GM18505 (cell line): ENCODE measurements at regions not wholly inside any gene's neighbourhood (a gene's known extent, or its start where the extent isn't known, plus 50 kb on each side); places are given as distances from the start of the nearest gene placed in this dataset.
"Not testable (repeated sequence)": the region's sequence is repeated elsewhere in the genome, so short reads cannot be mapped to it uniquely, and the experiment has no call there.

Experiments used
- ATAC-seq: cut with Tn5 transposase; IDR thresholded peaks from one replicate; pipeline ENCODE4 v1.9.1; 2021; ENCODE audit not compliant: unreplicated experiment
- POLR2A ChIP-seq: IDR thresholded peaks from 4 replicates; pipeline ENCODE4 v1.6.1; 2011; ENCODE audit warnings: borderline replicate concordance; ENCODE audit not compliant: insufficient read depth, insufficient read length; ENCODE audit errors: extremely low read depth

GRCh38 chr3:175985781-175986180, 1126.6 kb downstream of the NAALADL2 start:
- no peak for ATAC-seq
- TF ChIP-seq POLR2A = no peak

- no peak for ATAC-seq
- TF ChIP-seq POLR2A = no peak
Measured at GRCh38 chr3:175983379-175983778, 1124.2 kb downstream of the NAALADL2 start.

- no peak for TF ChIP-seq POLR2A
Measured at GRCh38 chr3:175980486-175981090, 1121.5 kb downstream of the NAALADL2 start.

GRCh38 chr3:175977968-175978752, 1119.0 kb downstream of the NAALADL2 start:
- no peak for TF ChIP-seq POLR2A
- no peak for ATAC-seq

More at GRCh38 chr3:175980486-175981090, 1121.5 kb downstream of the NAALADL2 start:
- no peak for ATAC-seq

GRCh38 chr3:175969456-175969855, 1110.3 kb downstream of the NAALADL2 start:
- ATAC-seq = no peak
- TF ChIP-seq POLR2A = no peak

- no peak for TF ChIP-seq POLR2A
- no peak for ATAC-seq
Measured at GRCh38 chr3:175965036-175965435, 1105.9 kb downstream of the NAALADL2 start.

- no peak for TF ChIP-seq POLR2A
- peak; percentile 74 for ATAC-seq
Measured at GRCh38 chr3:175957427-175957826, 1098.3 kb downstream of the NAALADL2 start.

- TF ChIP-seq POLR2A = no peak
- ATAC-seq = no peak
Measured at GRCh38 chr3:175956964-175957363, 1097.8 kb downstream of the NAALADL2 start.

- no peak for ATAC-seq
- no peak for TF ChIP-seq POLR2A
Measured at GRCh38 chr3:175951047-175951694, 1092.0 kb downstream of the NAALADL2 start.

- TF ChIP-seq POLR2A = no peak
- ATAC-seq = no peak
Measured at GRCh38 chr3:175948041-175948440, 1088.9 kb downstream of the NAALADL2 start.

GRCh38 chr3:175941352-175941751, 1082.2 kb downstream of the NAALADL2 start:
- no peak for TF ChIP-seq POLR2A
- ATAC-seq = peak; percentile 78

- TF ChIP-seq POLR2A = no peak
- ATAC-seq = peak; percentile 42
Measured at GRCh38 chr3:175940881-175941280, 1081.7 kb downstream of the NAALADL2 start.

GRCh38 chr3:175940243-175940642, 1081.1 kb downstream of the NAALADL2 start:
- no peak for TF ChIP-seq POLR2A
- ATAC-seq = no peak

GRCh38 chr3:175937367-175937766, 1078.2 kb downstream of the NAALADL2 start:
- ATAC-seq = not testable (repeated sequence)
